Kidney (tissue), 13 donors: ENCODE measurements at regions not wholly inside any gene's neighbourhood (a gene's known extent, or its start where the extent isn't known, plus 50 kb on each side); places are given as distances from the start of the nearest gene placed in this dataset.

ENCODE experiments used
- DNase-seq, 5 donors: peaks; one replicate each; pipeline ENCODE4 v3.0.0-alpha.2; 2013 to 2020
- FAIRE-seq: peaks from 2 replicates; lab custom pipeline; 2012; peaks lifted over from hg19 to GRCh38; lab: Jason Lieb, UNC
- H3K27ac ChIP-seq, 2 donors: one replicate each; pipeline ENCODE4 v1.7.0; 2013; ENCODE audit warnings: low read depth in 2 of 2, low read length in 2 of 2, inconsistent platforms in 1 of 2
- H3K27me3 ChIP-seq: one replicate; pipeline ENCODE4 v1.7.1; 2013; ENCODE audit warnings: low read length, inconsistent platforms; ENCODE audit not compliant: control insufficient read depth, insufficient read depth
- H3K36me3 ChIP-seq, 3 donors: one replicate each; pipeline versions ENCODE4 v1.7.0 to v1.7.1; 2013; ENCODE audit warnings: low read length in 3 of 3, control low read depth in 1 of 3, inconsistent platforms in 1 of 3; ENCODE audit not compliant: insufficient read depth in 3 of 3, control insufficient read depth in 2 of 3
- H3K4me1 ChIP-seq, 3 donors: one replicate each; pipeline versions ENCODE4 v1.7.0 to v1.7.1; 2013; ENCODE audit warnings: low read length in 3 of 3, inconsistent platforms in 1 of 3, low read depth in 1 of 3; ENCODE audit not compliant: control insufficient read depth in 2 of 3, insufficient read depth in 2 of 3
- H3K4me3 ChIP-seq, 3 donors: one replicate each; pipeline versions ENCODE4 v1.7.0 to v1.8.1; 2013; ENCODE audit warnings: low read length in 3 of 3, control low read depth in 1 of 3, inconsistent platforms in 1 of 3
- H3K9ac ChIP-seq, 3 donors: one replicate each; pipeline versions ENCODE4 v1.7.0 to v1.7.1; 2013; ENCODE audit warnings: low read length in 3 of 3, control low read depth in 1 of 3, inconsistent platforms in 1 of 3
- H3K9me3 ChIP-seq, 3 donors: one replicate each; pipeline versions ENCODE4 v1.7.0 to v1.7.1; 2013; ENCODE audit warnings: low read length in 3 of 3, control low read depth in 1 of 3, inconsistent platforms in 1 of 3; ENCODE audit not compliant: control insufficient read depth in 2 of 3, insufficient read depth in 1 of 3
- intact Hi-C: fragments of 100-400 bp; cut with DNase I; formaldehyde crosslinking; loops from one replicate; pipeline ENCODE4 v1.11.1; 2022
- TF ChIP-seq, protein P1 (sequence below): IDR thresholded peaks from 3 replicates; pipeline ENCODE4 v1.5.1; 2012; ENCODE audit warnings: mild to moderate bottlenecking, moderate library complexity, borderline replicate concordance; ENCODE audit not compliant: insufficient read depth; ENCODE audit errors: extremely low read depth
- donor health status: control.
- donor health status: control.
- donor health status: control.
- donor health status: control.
- donor health status: control.
- donor health status: DM: yes; HTN: yes; CAD: no.
- donor health status: Normal renal cell carcinoma (clear cell type).

DNA sequence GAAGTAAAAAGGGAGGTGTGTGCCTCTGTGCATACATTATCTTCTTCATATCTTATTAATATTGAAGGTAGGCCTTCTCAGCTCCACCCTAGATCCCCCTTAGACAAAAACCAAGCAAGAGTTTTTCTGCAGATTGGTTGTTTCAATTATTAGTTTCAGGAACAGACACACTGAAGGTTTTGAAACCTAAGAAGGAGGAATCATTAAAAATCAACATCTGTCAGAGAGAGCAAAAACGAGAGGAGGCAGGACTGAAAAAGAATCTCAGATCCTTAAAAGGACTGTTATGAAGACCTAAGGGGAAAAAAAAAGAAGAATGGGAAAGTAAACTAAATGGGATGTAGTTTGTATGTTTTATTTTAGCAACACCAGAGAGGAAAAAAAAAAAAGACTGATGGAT lies 560.8 kb upstream of the JAG1 start:
- FAIRE-seq (no peak), DNase-seq (peak in 1 of 5 donors; percentile 30)
- intact Hi-C loops, result no loop called here
- Histone ChIP-seq H3K4me1 (no peaks in the 10 kb centered on the region), H3K27me3 (no peaks in the 10 kb centered on the region), H3K4me3 (no peak overlapping the region), H3K36me3 (no peaks in the 10 kb centered on the region), H3K9me3 (no peaks in the 10 kb centered on the region), H3K9ac (no peak overlapping the region), H3K27ac (no peak overlapping the region)
- TF ChIP-seq, protein P1, sequence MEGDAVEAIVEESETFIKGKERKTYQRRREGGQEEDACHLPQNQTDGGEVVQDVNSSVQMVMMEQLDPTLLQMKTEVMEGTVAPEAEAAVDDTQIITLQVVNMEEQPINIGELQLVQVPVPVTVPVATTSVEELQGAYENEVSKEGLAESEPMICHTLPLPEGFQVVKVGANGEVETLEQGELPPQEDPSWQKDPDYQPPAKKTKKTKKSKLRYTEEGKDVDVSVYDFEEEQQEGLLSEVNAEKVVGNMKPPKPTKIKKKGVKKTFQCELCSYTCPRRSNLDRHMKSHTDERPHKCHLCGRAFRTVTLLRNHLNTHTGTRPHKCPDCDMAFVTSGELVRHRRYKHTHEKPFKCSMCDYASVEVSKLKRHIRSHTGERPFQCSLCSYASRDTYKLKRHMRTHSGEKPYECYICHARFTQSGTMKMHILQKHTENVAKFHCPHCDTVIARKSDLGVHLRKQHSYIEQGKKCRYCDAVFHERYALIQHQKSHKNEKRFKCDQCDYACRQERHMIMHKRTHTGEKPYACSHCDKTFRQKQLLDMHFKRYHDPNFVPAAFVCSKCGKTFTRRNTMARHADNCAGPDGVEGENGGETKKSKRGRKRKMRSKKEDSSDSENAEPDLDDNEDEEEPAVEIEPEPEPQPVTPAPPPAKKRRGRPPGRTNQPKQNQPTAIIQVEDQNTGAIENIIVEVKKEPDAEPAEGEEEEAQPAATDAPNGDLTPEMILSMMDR, result no peak

- H3K36me3 ChIP-seq, result no peaks in the 10 kb centered on the region
- TF ChIP-seq, protein P1, result no peak
- no peak overlapping the region for H3K27ac ChIP-seq
- no peak overlapping the region for H3K4me3 ChIP-seq
- FAIRE-seq (no peak), DNase-seq (peak in 3 of 5 donors; percentile 54 to 85 (median 79))
- H3K4me1 ChIP-seq, result no peaks in the 10 kb centered on the region
- H3K27me3 ChIP-seq, result no peaks in the 10 kb centered on the region
- H3K9me3 ChIP-seq, result no peaks in the 10 kb centered on the region
- intact Hi-C loops, result no loop called here
- no peak overlapping the region for H3K9ac ChIP-seq
Measured at GRCh38 chr20:11235058-11235457, 561.3 kb upstream of the JAG1 start.

- H3K36me3 ChIP-seq, result no peaks in the 10 kb centered on the region
- FAIRE-seq, result no peak
- H3K27ac ChIP-seq, result no peak overlapping the region
- H3K4me1 ChIP-seq, result no peaks in the 10 kb centered on the region
- no peaks in the 10 kb centered on the region for H3K9me3 ChIP-seq
- intact Hi-C loops, result no loop called here
- H3K4me3 ChIP-seq, result no peak overlapping the region
- DNase-seq, result no peak
- TF ChIP-seq, protein P1, result no peak
- no peaks in the 10 kb centered on the region for H3K27me3 ChIP-seq
- H3K9ac ChIP-seq, result no peak overlapping the region
Measured at GRCh38 chr20:11242320-11242719, 568.5 kb upstream of the JAG1 start.

DNA sequence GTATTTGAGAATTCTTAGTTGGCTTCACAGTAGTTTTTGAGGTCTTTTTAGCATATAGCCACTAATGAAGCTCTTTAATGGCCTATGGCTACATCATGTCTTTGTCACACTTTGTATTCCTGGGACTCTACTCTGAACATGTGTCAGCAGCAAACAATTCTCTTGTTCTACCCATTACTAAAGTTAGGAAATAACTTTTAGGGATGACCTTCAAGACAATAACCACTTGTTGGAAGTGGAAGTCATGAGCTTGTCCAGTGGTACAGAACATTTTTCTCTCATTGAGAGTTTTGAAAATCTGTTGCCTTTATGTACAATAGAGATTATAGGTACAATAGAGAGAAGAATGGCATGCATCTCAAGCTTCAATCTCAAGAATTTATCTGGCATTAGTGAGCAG lies 571.6 kb upstream of the JAG1 start:
- Histone ChIP-seq H3K9ac (no peak overlapping the region), H3K4me3 (no peak overlapping the region), H3K4me1 (no peaks in the 10 kb centered on the region), H3K27ac (no peak overlapping the region), H3K36me3 (no peaks in the 10 kb centered on the region), H3K27me3 (no peaks in the 10 kb centered on the region), H3K9me3 (no peaks in the 10 kb centered on the region)
- TF ChIP-seq, protein P1, result no peak
- FAIRE-seq, result no peak
- DNase-seq, result no peak
- intact Hi-C loops, result no loop called here
